ENCODE measurements at regions not wholly inside any gene's neighbourhood (a gene's known extent, or its start where the extent isn't known, plus 50 kb on each side); places are given as distances from the start of the nearest gene placed in this dataset.

- no peak for TF ChIP-seq CTCF (IDR thresholded peaks at IDR 0.05; ENCODE audit: borderline replicate concordance, extremely low read depth, low read length, poor library complexity, severe bottlenecking)
- no peak for TF ChIP-seq EZH2 (IDR thresholded peaks at IDR 0.05; ENCODE audit: borderline replicate concordance, low read depth, low read length, severe bottlenecking)
These were observed 276.0 kb downstream of the ENC1 start for GRCh38 chr5:74364507-74364906.
